WTC11 (cell line): ENCODE measurements at regions not wholly inside any gene's neighbourhood (a gene's known extent, or its start where the extent isn't known, plus 50 kb on each side); places are given as distances from the start of the nearest gene placed in this dataset.

ENCODE experiments used
- ATF3 ChIP-seq: sonication (generic); formaldehyde crosslinking; conservative IDR thresholded peaks from 2 replicates; pipeline ENCODE4 v1.8.1; 2022; ENCODE audit warnings: mild to moderate bottlenecking, missing genetic modification reagents
- NR3C1 ChIP-seq: sonication (generic); formaldehyde crosslinking; conservative IDR thresholded peaks from 2 replicates; pipeline ENCODE4 v1.8.1; 2023; ENCODE audit warnings: low read depth, mild to moderate bottlenecking, missing genetic modification reagents
- TCF7 ChIP-seq: sonication (generic); formaldehyde crosslinking; IDR thresholded peaks from 2 replicates; pipeline ENCODE4 v1.8.0; 2022; ENCODE audit warnings: mild to moderate bottlenecking, low read depth, missing genetic modification reagents, moderate library complexity
- ZNF219 ChIP-seq: sonication (generic); formaldehyde crosslinking; IDR thresholded peaks from 2 replicates; pipeline ENCODE4 v1.8.0; 2023; ENCODE audit warnings: missing genetic modification reagents, mild to moderate bottlenecking, borderline replicate concordance
- TF ChIP-seq, protein P1 (sequence below): fragments of 200-600 bp; IDR thresholded peaks from 2 replicates; pipeline ENCODE4 v1.8.0; 2022; ENCODE audit warnings: antibody characterized with exemption
- TF ChIP-seq, protein P2 (sequence below): sonication (generic); formaldehyde crosslinking; IDR thresholded peaks from 2 replicates; pipeline ENCODE4 v1.8.1; 2022; ENCODE audit warnings: low read depth, mild to moderate bottlenecking, moderate library complexity, missing genetic modification reagents, borderline replicate concordance
- TF ChIP-seq, protein P3 (sequence below): sonication (generic); formaldehyde crosslinking; IDR thresholded peaks from 2 replicates; pipeline ENCODE4 v1.8.0; 2022; ENCODE audit warnings: mild to moderate bottlenecking, missing genetic modification reagents

DNA sequence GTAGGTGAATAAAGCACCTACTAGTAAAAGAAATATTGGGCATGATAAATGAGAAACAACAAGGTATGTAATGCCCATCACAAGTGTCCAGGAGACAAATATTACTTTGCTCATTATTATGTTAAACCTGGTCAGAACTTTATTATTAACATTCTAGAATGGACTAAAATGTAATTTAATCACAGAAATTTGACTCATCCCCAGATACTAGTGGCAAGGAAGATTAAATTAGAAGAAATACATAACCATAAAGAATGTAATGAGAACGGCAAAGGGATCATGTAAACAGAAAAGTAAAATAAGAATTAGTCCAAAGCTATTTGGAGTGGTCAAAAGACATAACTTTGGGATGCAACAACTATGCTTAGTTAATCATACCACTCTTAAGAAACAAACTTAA lies 71.2 kb upstream of the STAC start:
- TF ChIP-seq, protein P1, sequence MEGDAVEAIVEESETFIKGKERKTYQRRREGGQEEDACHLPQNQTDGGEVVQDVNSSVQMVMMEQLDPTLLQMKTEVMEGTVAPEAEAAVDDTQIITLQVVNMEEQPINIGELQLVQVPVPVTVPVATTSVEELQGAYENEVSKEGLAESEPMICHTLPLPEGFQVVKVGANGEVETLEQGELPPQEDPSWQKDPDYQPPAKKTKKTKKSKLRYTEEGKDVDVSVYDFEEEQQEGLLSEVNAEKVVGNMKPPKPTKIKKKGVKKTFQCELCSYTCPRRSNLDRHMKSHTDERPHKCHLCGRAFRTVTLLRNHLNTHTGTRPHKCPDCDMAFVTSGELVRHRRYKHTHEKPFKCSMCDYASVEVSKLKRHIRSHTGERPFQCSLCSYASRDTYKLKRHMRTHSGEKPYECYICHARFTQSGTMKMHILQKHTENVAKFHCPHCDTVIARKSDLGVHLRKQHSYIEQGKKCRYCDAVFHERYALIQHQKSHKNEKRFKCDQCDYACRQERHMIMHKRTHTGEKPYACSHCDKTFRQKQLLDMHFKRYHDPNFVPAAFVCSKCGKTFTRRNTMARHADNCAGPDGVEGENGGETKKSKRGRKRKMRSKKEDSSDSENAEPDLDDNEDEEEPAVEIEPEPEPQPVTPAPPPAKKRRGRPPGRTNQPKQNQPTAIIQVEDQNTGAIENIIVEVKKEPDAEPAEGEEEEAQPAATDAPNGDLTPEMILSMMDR: no peak
- TF ChIP-seq NR3C1 (no peak), ZNF219 (CRISPR knock-in tag) (no peak), ATF3 (CRISPR knock-in tag) (no peak), TCF7 (CRISPR knock-in tag) (no peak)
- TF ChIP-seq, protein P2, sequence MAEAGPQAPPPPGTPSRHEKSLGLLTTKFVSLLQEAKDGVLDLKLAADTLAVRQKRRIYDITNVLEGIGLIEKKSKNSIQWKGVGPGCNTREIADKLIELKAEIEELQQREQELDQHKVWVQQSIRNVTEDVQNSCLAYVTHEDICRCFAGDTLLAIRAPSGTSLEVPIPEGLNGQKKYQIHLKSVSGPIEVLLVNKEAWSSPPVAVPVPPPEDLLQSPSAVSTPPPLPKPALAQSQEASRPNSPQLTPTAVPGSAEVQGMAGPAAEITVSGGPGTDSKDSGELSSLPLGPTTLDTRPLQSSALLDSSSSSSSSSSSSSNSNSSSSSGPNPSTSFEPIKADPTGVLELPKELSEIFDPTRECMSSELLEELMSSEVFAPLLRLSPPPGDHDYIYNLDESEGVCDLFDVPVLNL (CRISPR knock-in tag): no peak
- TF ChIP-seq, protein P3, sequence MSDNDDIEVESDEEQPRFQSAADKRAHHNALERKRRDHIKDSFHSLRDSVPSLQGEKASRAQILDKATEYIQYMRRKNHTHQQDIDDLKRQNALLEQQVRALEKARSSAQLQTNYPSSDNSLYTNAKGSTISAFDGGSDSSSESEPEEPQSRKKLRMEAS: no peak
